ENCODE measurements at regions not wholly inside any gene's neighbourhood (a gene's known extent, or its start where the extent isn't known, plus 50 kb on each side); places are given as distances from the start of the nearest gene placed in this dataset.

DNA sequence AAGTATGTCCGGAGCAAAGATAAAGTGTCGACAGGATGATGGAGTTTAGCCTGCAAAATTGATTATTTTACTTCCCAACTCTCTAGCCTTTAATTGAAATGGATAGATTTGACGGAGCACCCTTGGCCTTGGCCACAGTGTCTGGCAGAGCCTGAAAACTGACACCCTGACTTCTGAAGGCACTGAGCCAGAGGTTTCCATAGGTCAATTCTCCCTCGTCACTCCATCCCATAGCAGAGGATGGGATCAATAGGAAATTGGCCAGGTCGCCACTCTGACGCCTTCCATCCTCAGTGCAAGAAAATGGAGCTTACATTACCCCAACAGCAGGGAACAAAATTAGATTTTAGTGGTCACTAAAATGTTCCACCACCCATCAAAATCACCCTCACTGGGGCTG is 90.4 kb upstream of the CDH11 start:
- Mint-ChIP-seq H3K27ac (no peak overlapping the region), H3K4me1 (ENCODE audit: low read depth) (peaks cover 8% of the 10 kb centered on the region), H3K36me3 (ENCODE audit: low read depth) (no peaks in the 10 kb centered on the region), H3K9me3 (no peaks in the 10 kb centered on the region), H3K27me3 (ENCODE audit: insufficient read depth) (peaks cover 1% of the 10 kb centered on the region; the same call in 1 of the 2 replicates), H3K4me3 (no peak overlapping the region)
- DNase-seq, result no peak
- TF ChIP-seq, protein P1, sequence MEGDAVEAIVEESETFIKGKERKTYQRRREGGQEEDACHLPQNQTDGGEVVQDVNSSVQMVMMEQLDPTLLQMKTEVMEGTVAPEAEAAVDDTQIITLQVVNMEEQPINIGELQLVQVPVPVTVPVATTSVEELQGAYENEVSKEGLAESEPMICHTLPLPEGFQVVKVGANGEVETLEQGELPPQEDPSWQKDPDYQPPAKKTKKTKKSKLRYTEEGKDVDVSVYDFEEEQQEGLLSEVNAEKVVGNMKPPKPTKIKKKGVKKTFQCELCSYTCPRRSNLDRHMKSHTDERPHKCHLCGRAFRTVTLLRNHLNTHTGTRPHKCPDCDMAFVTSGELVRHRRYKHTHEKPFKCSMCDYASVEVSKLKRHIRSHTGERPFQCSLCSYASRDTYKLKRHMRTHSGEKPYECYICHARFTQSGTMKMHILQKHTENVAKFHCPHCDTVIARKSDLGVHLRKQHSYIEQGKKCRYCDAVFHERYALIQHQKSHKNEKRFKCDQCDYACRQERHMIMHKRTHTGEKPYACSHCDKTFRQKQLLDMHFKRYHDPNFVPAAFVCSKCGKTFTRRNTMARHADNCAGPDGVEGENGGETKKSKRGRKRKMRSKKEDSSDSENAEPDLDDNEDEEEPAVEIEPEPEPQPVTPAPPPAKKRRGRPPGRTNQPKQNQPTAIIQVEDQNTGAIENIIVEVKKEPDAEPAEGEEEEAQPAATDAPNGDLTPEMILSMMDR (IDR thresholded peaks at IDR 0.05), result no peak

DNA sequence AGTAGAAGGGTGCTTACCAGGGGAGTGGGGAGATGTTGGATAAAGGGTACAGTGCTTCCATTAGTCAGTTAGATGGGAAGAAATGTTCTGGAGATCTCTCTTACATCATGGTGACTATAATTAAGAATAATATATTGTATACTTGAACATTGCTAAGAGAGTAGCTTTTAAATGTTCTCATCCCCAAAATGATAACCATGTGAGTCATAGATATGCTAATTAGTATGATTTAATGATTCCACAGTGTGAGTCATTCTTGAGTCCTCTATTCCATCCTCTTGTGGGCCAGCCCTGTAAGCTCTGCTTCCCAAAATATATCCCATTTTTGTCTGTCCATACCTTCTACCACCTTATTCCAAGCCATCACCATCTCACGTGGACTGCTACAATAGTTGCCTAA is 80.6 kb upstream of the CDH11 start:
- H3K4me1 Mint-ChIP-seq (ENCODE audit: low read depth), result peaks cover 32% of the 10 kb centered on the region
- no peak overlapping the region; the same call in none of the 2 replicates for H3K27ac Mint-ChIP-seq
- DNase-seq, result peak; percentile 69
- H3K9me3 Mint-ChIP-seq, result no peaks in the 10 kb centered on the region
- TF ChIP-seq, protein P1 (IDR thresholded peaks at IDR 0.05), result no peak
- no peaks in the 10 kb centered on the region for H3K27me3 Mint-ChIP-seq (ENCODE audit: insufficient read depth)
- H3K36me3 Mint-ChIP-seq (ENCODE audit: low read depth), result no peaks in the 10 kb centered on the region
- H3K4me3 Mint-ChIP-seq, result no peak overlapping the region

DNA sequence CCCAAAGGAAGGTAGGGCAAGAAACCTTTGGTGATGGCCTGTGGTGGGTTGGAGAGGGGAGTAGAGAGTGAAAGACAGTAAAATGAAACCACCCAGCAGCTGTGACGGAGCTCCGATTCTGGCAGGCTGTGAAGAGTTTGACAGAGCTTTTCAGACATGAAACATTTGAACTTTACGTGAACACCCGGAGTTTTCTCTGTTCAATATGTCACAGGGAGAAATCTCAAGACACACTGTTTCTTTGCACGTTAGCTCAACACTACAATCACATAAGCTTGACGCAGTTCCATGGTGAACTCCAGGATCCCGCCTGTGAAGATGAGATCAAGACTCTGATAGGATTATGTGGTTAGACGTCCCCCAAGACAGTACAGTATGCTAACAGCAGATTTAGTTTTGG is 79.6 kb upstream of the CDH11 start:
- Mint-ChIP-seq H3K27me3 (ENCODE audit: insufficient read depth) (no peaks in the 10 kb centered on the region), H3K36me3 (ENCODE audit: low read depth) (no peaks in the 10 kb centered on the region), H3K27ac (no peak overlapping the region), H3K4me1 (ENCODE audit: low read depth) (peaks cover 41% of the 10 kb centered on the region), H3K4me3 (no peak overlapping the region), H3K9me3 (no peaks in the 10 kb centered on the region)
- no peak for DNase-seq
- TF ChIP-seq, protein P1 (IDR thresholded peaks at IDR 0.05), result no peak

DNA sequence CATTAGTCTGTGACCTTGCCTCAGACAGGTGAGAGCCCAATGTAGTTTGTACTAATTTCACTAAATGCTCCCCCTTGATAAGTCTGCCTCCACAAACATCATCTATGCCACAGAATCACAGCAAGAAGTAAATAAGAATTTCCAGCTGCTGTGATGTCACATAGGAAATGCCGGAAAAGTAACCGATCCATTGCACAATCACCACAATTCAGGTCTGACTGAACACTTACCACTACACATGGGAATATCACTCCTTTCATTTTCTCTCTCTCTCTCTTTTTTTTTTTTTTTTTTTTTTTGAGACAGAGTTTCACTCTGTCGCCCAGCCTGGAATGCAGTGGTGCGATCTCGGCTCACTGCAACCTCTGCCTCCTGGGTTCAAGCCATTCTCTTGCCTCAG is 79.0 kb upstream of the CDH11 start:
- H3K36me3 Mint-ChIP-seq (ENCODE audit: low read depth), result no peaks in the 10 kb centered on the region
- no peaks in the 10 kb centered on the region for H3K9me3 Mint-ChIP-seq
- H3K4me1 Mint-ChIP-seq (ENCODE audit: low read depth), result peaks cover 48% of the 10 kb centered on the region
- DNase-seq, result no peak
- TF ChIP-seq, protein P1 (IDR thresholded peaks at IDR 0.05), result no peak
- no peaks in the 10 kb centered on the region for H3K27me3 Mint-ChIP-seq (ENCODE audit: insufficient read depth)
- no peak overlapping the region for H3K4me3 Mint-ChIP-seq
- no peak overlapping the region for H3K27ac Mint-ChIP-seq

DNA sequence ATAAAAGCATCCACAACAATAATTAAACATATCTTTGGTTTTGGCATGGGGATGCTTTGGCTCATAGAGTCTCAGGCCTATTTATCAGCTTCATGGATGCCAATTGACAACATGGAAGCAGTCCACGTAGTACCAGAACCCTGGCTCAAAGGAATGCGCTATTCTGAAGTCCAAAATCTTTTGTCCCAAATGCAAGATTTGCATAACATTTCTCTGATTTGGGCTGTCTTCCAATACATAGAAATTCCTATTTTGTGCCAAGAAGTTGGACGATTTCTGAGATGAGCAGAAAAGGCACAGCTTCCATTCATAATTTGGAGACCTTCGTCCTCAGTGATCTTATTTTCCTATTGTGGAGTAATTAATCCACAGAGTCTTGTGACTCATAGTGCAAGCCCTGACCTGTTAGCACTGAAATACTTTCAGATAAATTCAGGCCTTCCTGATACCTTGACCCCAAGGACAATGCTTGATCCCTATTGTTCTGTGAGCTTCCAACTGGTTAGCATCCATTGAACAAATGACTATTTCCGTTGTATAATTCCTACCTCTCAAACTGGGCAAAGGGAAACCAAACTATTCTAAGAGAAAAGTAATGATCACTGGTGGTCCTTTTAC is 78.4 kb upstream of the CDH11 start:
- Mint-ChIP-seq H3K4me1 (ENCODE audit: low read depth) (peaks cover 54% of the 10 kb centered on the region), H3K4me3 (no peak overlapping the region), H3K36me3 (ENCODE audit: low read depth) (no peaks in the 10 kb centered on the region), H3K27me3 (ENCODE audit: insufficient read depth) (no peaks in the 10 kb centered on the region), H3K27ac (no peak overlapping the region), H3K9me3 (no peaks in the 10 kb centered on the region)
- TF ChIP-seq, protein P1 (IDR thresholded peaks at IDR 0.05), result no peak
- no peak for DNase-seq
